Fibroblast of the aortic adventitia (primary cell): ENCODE measurements at regions not wholly inside any gene's neighbourhood (a gene's known extent, or its start where the extent isn't known, plus 50 kb on each side); places are given as distances from the start of the nearest gene placed in this dataset.

Source experiments
- DNase-seq: peaks from one replicate; pipeline ENCODE4 v3.0.0-alpha.2; 2010; ENCODE audit warnings: low read depth
- H3K4me3 ChIP-seq: 2 replicates; pipeline ENCODE4 v1.5.1; 2011; ENCODE audit warnings: low read depth, mild to moderate bottlenecking, control low read depth, low read length, moderate library complexity
- TF ChIP-seq, protein P1 (sequence below): IDR thresholded peaks from 2 replicates; pipeline ENCODE4 v1.5.1; 2011; ENCODE audit warnings: mild to moderate bottlenecking, low read length, control low read depth, inconsistent platforms; ENCODE audit not compliant: insufficient read depth

DNA sequence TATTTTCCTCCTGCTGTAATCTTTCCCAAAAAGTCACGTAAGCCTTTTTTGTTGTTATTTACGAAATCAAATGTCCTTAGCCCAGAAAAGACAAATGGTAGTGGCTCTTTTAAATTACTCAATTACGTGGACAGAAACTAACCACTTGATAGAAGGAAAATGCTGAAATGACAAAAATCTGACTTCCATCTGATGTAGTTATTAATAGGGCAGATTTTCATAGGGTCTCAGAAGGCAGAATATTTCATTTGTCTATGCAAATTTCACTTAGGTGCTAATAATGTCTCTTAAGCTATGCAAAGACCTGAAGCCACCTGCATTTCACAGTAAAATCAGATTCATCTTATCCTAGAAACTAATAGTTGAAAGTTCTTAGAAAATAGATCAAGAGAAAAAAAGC is 295.7 kb downstream of the TMA16 start:
- TF ChIP-seq, protein P1, sequence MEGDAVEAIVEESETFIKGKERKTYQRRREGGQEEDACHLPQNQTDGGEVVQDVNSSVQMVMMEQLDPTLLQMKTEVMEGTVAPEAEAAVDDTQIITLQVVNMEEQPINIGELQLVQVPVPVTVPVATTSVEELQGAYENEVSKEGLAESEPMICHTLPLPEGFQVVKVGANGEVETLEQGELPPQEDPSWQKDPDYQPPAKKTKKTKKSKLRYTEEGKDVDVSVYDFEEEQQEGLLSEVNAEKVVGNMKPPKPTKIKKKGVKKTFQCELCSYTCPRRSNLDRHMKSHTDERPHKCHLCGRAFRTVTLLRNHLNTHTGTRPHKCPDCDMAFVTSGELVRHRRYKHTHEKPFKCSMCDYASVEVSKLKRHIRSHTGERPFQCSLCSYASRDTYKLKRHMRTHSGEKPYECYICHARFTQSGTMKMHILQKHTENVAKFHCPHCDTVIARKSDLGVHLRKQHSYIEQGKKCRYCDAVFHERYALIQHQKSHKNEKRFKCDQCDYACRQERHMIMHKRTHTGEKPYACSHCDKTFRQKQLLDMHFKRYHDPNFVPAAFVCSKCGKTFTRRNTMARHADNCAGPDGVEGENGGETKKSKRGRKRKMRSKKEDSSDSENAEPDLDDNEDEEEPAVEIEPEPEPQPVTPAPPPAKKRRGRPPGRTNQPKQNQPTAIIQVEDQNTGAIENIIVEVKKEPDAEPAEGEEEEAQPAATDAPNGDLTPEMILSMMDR, result no peak
- DNase-seq, result no peak
- no peak overlapping the region for H3K4me3 ChIP-seq

DNA sequence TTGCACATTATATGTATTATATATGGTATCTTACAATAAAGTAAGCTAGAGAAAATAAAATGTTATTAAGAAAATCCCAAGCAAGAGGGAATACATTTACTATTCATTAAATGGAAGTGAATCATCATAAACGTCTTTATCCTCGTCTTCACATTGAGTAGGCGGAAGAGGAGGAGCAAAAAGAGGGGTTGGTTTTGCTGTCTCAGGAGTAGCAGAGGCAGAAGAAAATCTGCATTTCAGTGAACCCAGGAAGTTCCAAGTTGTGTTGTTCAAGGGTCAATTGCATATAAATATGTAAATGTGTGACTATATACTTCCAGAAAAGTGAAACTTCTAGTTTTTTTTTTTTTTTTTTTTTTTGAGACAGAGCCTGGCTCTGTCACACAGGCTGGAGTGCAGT is 301.4 kb downstream of the TMA16 start:
- DNase-seq, result no peak
- no peak overlapping the region for H3K4me3 ChIP-seq
- TF ChIP-seq, protein P1, result no peak

DNA sequence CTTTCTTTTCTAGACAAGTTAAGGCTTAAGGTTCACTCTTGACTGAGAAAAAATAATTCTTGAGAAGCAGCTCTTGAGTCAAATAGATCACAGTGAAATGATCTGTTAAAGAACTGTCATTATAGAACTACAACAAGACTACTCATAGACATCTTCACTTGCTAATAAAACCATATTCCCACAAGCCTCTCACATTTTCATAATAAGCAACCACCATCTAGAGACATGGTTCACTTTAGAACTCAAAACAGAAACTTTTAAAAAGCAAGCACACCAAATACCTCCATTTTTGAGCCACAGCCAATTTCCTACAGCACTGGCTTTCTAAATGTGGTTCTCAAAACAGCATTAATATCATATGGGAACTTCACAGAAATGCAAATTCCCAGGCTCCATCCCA is 309.5 kb downstream of the TMA16 start:
- TF ChIP-seq, protein P1, result no peak
- H3K4me3 ChIP-seq, result no peak overlapping the region
- no peak for DNase-seq

DNA sequence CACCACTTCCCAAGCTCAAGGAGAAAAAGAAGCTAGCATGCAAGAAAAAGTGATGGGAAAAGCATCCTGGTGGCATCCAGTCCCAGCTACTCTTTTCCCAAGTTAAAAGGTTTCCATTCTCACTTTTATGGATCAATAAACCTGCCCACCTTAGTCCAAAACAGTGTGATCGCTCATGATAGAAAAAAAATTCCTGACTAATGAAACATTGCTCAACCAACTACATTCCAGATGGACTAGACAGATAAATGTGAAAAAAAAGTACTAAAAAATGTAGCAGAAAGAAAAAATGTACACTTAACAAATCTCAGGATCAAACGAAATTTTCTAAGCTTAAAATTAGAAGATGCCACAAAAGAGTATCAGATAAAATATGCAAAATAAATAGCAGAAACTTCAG is 312.2 kb downstream of the TMA16 start:
- TF ChIP-seq, protein P1, result no peak
- no peak overlapping the region for H3K4me3 ChIP-seq
- DNase-seq, result no peak

DNA sequence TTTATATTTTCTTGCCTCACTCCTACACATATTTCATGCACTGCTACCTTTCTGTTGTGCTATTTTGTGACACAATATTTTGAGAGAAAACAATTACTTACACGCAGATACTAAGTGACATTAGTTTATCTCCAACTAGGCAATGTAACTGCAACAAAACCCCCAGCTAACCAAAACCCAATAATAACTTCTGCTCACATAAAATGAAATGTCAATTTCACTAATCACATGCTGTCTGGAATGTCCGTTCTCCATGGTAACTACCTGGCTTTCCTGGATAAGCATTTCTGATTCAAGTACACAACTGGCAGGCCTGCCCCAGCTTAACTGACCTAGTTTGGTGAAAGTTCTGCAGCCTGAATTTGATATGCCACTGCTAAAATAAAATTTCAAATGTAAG is 313.5 kb downstream of the TMA16 start:
- H3K4me3 ChIP-seq, result no peak overlapping the region
- TF ChIP-seq, protein P1, result no peak
- no peak for DNase-seq

DNA sequence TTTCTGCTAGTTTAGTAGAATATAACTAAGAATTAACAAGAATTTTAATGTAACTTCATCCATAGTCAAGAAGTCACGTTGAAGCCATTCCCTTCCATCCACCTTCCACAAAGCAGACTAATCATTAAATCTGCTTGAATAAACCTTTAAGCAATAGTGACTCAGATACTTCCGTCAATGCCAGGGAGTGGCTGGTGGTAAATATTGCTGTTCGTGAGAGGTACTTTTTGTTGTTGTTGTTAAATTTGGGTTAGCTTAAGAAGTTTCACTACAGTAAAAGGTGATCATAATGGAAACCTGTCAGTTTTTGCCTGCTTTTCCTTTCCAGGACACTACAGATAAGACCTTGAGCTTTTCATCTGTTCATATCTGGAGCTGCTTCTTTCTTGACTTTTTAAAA is 316.3 kb downstream of the TMA16 start:
- TF ChIP-seq, protein P1, result no peak
- DNase-seq, result no peak
- no peak overlapping the region for H3K4me3 ChIP-seq

DNA sequence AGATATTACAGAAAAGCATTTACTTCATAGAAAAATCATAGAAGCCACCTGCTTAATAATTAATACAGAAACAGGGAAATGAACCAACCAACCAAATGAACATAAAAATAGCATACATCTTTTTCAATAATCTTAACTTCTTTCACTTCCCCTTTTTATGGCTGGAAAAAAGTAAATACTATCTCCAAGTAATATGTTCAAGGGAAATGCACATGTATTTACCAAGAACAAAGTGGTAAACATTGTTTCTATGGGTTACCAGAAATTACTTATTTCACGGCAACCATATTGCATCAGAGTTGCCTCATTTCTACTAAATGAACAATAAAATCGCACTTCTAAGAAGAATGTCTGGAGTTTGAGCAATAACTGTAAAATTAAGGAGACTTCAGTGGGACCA is 321.3 kb downstream of the TMA16 start:
- TF ChIP-seq, protein P1, result no peak
- DNase-seq, result no peak
- no peak overlapping the region for H3K4me3 ChIP-seq
